GOT3 (cell line): ENCODE measurements at regions not wholly inside any gene's neighbourhood (a gene's known extent, or its start where the extent isn't known, plus 50 kb on each side); places are given as distances from the start of the nearest gene placed in this dataset.

ENCODE experiments used
- DNase-seq: peaks from one replicate; lab custom pipeline; 2025; ENCODE audit warnings: mixed read lengths; lab: John Stamatoyannopoulos, UW

DNA sequence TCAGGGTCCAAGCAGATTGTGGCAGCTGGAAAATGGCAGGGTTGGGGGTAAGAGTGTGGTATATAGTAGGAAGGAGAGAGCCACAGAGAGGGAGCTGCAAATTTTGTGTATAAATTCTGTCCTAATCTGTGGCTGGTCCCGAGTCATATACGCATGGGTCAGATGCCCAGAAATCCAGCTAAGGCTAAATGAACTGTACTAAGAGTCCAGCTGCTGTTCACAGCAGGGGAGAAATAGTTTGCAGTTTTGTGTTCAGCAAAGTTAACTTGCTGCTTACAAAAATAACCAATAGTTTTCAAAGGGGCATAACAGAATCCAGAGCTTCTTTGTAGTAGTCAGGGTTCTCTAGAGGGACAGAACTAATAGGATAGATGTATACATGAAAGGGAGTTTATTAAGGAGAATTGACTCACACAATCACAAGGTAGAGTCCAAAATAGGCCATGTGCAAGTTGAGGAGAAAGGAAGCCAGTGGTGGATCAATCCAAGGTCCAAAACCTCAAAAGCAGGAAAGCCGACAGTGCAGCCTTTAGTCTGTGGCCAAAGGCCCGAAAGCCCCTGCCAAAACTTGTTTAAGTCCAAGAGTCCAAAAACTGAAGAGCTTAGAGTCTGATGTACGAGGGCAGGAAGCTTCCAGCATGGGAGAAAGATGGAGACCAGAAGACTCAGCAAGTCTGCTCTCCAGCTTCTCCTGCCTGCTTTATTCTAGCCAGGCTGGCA lies 146.1 kb upstream of the KBTBD8 start:
- no peak for DNase-seq

DNA sequence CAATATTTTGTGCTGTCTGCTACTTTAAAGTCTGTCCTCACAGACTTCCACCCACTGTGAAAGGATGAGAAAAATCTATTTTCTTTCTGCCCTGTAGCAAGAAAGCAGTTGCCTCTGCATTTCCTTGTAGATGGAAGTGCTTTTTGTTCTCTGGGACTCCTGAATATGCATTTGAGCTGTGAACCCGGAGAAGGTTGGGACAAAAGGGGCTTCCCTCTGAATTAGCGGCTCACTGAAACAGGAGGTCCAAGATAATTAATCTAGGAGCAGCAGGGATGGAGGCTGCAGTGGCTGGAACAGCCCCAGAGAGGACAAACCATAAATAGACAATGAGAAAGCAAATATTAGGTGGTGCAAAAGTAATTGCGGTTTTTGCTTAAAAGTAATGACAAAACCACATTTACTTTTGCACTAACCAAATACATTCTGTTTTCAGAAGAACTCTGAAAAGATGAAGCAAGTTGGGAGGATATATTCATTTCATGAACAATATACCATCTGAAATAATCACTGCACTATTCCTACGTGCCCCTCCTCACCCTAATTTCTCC lies 143.4 kb upstream of the KBTBD8 start:
- no peak for DNase-seq

DNA sequence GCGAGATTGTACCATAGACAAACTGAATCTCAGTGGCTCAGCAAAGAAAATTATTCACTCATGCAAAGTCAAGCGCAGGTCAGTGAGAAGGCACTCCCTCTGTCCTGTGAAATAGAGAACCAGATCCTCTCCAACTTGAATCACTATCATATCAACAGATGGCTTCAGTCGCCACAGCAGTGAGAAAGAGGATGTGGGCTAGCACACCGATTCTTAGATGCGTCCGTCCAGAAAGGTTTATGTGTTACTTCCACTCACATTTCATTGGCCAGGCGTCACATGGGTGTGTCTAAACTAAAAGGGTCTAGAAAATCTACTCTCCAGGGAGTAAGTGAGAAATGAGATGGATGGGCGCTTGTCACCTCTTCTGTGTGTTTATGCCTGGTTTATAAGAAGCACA lies 141.6 kb upstream of the KBTBD8 start:
- no peak for DNase-seq

DNA sequence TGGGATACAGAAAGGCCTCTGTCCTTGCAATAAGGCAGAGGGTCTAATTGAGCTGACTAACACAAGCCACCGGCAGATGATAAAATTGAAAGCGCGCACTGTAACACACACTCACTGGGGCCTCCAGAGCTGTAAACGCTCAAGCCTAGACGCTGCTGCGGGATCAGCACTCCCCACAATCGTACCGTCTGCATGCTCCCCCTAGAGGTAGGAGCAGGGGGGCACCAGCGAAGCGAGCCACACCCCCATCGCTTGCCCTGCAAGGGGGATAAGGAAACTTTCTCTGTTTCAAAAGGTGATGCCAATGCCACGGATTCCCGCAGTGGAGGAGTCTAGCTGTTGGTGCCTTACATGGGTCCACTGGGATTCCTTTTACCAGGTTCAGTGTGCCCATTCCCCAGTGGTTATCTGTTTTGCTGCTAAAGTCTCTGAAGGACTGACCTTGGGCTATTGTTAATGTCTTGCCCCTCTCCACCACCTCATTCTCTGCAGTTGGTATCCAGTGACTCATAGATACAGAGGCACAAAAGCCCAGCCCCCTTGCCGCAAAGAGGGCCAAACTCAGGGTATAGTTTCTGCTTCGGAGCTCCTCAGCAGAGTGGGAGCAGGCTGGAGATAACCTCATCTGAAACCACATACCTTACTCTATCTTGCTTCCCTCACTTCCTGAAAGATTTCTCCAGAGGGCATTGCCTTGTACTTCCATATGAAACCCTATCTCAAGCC lies 139.3 kb upstream of the KBTBD8 start:
- no peak for DNase-seq

DNA sequence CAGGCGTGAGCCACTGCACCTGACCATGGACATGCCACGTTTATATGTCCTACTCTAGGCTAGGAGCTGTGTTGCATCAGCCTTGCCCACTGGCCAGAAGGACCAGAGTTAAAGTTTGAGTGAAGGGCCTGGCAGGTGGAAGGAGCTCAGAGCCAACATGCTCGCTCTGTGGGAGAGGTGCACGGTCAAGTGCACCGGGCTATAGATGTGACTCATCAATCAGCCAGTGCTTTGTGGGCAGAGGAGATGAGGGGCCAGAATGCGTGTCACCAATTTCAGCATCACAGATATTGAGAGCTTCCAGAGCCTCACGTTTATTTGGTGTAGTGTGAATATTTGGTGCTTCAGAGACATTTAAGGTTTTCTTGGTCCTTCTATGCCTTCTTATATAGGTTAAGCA lies 137.3 kb upstream of the KBTBD8 start:
- no peak for DNase-seq

DNA sequence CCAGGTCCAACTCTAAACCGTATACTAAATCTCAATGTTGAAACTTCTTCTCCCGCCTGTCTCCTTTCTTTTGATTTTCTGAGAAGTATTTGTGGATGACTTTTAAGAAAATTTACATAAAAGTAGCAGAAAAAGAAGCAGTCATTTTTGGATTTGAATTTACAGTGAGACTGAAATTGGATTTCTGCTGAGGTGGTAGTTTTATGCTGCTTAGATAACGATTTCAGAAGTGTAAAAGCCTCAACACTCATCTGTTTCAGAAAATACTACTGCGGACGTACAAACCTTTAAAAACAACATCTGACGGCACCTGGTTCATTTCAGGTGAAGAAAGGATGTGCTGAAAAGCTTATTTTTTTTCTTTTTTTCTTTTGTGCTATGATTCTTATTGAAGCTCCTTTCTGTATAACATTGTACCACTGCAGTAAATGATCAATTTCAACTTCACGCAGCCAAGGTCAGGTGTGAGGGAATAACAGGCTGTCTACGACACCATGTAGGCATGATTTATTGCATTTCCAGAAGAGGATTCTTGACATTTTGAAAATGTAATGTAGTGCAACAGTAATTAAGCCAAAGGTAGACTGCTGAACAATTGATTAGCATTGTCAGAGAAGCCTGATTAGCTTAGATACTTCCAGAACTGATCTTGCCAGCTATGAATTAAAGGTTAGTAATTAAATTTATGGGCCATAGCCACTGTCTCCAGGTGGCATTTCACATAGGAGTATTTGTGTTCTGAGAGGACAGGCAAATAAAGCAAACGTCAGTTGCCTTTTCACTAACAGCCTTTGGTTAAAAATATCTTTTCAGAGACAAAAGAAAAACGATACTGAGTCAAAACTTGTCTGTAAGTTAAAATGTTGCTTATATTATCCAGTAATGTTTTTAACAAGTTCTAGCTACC lies 134.6 kb upstream of the KBTBD8 start:
- DNase-seq: no peak

DNA sequence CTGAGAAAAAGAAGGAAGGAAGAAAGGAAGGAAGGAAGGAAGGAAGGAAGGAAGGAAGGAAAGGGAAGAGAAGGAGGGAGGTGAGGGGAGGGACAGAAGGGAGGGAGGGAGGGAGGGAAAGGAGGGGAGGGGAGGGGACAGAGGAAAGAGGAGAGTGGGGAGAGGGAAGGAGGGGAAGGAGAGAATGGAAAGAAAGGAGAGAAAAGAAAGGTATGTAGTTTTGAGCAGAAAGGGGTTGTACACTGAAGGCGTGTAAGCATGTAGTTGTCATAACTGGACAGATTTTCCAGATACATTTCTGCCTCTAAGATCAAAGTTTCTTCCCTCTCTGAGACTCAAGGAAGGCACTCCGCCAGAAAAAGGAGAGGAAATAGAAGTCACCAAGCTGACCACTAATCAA lies 113.4 kb upstream of the KBTBD8 start:
- no peak for DNase-seq

DNA sequence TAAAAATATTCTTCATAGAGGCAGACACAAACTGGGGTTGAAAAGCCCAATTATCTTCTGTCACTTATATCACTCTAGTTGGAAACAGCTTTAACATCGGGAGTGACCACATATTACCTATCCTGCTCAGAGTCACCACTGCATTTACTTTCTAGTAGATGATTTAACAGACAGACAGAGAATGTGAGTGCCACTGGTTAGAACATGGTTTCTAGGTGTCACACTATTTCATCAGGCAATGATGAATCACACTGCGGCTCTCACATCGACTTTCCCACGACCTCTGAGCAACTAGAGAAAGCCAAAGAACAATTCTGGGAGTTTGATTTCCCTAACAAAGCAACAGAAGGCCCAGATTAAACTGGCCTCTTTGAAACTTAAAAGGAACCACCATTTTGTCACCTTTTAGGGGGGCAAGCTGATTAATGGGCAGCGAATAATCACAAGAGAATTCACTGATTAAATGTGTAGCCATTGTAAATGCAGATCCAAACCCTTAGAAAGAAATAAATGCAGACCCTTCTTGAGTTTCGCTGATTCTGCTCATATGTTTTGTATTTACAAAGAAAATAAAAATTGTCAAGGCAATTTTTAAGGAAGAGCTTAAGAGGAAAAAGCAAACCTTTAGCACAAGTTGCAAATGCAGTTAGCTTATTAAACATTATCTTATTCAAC lies 112.6 kb upstream of the KBTBD8 start:
- DNase-seq: no peak

DNA sequence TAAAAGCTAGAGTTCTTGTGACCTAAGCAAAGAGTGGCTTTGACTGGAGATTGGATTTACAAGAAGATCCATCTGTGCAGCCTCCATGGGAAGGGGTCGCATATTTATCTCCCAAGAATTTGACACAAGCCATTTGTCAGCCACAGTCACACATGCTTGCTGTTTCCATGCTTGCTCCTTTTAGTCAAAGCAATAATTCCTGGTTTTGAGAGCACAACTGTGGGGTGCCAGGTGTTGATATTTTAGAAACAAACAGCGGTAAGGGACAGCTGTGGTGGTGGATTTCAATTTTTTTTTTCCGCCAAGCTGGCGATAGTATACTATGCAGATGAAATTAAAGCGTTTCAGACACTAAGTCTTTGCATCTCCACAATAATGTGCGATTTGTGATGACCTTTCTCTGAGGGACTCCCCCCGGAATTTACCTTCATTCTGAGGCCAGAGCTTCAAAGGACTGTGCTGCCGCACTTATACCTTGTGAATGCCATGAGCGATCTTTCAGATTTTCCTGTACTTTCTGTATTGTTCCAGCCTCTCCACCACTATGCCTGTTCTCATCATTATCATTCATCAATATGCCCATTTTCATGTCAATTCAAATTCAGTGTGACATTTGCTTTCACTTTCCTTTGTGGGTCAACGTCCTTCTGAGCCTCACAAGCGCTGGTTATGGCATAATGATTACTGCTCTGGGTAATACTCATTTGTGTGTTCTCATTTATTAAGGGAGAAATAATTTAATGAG lies 108.2 kb upstream of the KBTBD8 start:
- no peak for DNase-seq

DNA sequence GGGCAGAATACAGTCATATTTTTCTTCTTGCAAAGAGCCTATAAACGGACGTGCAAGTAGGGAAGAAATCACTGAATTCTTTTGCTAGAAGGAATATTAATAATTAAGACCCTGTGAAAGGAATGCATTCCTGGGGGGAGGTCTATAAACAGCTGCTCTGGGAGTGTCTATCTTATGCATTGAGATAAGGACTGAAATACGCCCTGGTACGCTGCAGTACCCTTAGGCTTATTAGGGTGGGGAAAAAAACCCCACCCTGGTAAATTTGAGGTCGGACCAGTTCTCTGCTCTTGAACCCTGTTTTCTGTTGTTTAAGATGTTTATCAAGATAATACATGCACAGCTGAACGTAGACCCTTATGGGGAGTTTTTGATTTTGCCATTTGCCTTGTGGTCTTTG lies 100.0 kb upstream of the KBTBD8 start:
- DNase-seq: no peak

DNA sequence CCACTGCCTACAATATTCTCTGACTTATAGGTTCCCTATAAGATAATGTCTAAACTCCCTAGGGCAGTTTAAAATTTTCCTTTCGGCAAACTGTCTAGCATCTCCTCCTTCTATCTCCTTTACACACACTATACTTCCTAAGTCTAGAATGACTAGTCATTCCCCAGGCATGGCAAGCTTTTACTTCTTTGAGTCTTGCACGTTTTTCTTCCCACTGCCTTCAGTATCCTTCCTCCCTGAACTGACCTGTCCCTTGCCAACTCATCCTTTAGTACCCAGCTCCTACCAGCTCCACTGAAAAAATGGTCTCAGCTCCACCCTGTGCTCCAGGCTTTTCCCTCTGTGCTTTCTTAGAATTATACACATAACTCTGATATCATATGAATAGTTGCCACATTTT lies 93.8 kb upstream of the KBTBD8 start:
- DNase-seq: no peak

DNA sequence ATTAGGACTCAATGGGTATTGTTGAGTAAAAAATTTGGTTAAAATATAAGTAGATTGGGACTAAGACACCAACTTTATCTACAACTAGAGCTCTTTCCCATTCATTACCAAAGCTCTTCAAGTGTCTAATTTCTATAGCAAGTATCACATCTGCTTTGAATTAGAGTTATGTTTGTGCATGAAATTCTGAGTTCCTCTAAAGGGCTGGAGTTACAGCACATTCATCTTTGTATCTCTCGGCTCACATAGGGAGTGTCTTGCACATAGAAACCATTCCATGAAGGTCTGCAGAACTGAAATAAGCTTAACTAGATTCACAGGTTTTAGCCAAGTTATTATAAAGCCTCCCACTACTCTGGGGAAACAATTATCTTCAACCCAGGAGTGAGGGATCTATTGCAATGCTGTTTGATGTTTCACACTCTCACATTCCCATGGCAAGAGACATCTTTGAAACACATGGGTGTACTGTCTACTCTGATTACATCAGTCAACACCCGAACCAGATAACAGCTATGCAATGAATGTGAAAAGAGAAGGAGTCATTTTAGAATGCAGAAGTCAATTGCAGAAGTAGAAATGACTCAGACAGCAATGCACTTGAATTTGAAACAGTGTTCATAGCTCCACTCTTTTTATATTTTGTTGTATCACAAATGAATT lies 93.1 kb upstream of the KBTBD8 start:
- DNase-seq: no peak

DNA sequence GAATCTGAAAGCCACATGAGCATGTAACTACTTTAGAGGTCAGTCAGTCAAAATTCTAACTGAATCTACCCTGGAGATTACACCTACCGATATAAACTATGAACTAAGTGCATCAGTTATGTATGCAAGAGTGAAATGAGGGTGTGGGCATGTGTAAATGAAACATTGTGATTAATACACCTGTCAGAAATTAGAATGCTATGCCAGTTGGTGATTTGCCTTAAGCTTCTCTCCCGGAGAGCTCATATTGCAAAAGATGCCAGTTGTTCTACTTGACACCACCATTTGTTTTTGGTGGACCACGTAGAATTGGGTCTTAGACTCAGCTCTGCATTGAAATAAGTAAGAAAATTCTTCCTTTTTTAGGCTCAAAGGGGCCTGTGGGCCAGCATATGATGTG lies 91.0 kb upstream of the KBTBD8 start:
- DNase-seq: no peak

DNA sequence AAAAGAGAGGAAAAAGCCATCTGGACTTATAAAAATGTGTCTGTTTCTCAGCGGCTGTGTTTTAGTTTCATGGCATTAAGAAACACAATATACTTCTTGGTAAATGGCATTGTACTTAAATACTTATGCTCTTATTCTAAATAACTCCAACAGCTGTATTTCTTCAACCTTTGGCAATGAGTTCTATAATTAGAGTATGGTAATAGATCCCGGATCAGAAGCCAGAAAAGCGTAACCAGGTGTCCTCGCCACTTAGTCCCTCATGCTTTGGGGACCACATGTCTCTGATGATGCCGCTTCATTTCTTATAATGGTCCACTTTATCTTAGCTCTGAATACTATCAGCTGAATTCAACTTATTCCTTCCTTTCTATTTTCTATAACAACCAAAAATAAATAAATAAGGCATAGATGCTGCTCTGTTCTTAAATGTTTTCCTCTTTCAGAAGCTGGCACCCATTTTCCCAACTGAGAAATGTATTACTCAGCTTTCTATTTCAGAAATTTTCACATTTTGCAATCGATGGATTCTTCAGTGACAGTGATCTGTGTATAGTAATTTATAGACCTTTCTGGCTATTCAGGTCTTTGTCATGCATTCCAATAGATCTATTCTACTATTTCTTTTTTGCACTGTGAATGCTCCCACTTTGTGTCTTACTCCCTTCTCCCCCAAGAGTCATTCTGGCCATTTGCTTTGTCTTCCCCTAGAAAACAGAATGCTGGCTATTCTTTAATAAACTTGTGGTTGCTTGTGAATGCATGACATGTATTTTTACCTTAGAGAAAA lies 87.6 kb upstream of the KBTBD8 start:
- DNase-seq: no peak

DNA sequence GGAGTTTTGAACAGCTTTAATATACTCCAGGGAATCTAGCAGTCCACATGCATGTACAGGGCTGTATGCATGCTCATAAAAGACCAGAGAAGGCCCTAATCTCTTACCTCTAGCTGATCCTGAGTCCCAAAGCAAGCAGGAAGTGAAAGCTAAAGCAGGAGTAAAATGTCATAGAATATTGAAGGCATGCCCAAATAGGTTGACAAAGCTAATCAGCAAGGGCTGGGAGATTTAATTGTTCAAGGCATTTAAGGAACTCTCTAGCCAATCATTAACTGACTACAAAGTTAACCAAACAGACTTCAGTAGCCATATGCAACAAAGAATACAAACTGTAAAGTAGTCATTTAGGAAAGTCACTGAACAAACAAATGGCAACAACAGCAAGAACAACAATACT lies 85.8 kb upstream of the KBTBD8 start:
- no peak for DNase-seq

DNA sequence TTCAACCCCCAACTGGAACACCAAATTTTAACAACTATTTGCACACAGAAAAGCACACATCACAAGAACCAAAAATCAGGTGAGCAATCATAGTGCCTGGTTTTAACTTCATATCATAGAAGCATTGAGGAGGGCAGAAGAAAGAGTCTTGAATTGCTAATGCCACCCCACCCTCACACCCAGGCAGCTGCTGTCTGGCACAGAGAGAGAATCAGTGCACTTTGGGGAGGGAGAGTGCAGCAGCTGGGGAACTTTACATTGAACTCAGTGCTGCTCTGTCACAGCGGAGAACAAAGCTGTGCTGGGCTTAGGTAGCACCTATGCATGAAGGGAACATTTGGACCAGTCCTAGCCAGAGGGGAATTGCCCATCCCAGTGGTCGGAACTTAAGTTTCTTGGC lies 76.0 kb upstream of the KBTBD8 start:
- no peak for DNase-seq

DNA sequence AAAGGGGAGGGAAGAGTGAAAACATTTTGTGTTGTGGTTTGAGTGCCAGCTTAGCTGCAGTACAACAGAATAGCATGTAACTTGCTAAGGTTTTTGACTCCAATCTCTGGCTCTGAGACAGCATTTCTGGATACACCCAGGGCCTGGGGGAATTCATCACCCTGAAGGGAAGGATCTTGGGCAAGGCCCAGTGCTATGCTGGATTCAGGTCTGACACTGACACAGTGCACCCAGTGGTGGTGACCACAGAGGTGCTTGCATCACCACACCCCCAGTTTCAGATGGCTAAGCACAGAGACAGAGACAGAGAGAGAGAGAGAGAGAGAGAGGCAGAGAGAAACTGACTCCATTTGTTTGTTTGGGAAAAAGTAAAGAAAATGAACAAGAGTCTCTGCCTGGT lies 74.1 kb upstream of the KBTBD8 start:
- DNase-seq: no peak

DNA sequence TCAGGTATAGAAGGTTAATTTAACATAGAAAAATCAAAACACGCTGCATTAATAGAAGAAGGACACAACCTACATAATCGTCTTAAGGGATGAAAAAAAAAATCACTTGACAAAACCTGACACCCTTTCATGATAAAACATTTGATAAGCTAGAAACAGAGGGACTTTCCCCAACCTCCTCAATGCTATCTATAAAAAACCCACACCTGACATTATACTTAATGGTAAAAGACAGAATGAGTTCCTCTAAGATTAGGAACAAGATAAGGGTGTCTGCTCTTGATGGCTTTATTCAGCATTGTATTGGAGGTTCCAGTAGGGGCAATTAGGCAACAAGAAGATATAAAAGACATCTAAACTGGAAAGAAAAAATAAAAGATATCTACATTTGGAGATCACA lies 69.9 kb upstream of the KBTBD8 start:
- no peak for DNase-seq

DNA sequence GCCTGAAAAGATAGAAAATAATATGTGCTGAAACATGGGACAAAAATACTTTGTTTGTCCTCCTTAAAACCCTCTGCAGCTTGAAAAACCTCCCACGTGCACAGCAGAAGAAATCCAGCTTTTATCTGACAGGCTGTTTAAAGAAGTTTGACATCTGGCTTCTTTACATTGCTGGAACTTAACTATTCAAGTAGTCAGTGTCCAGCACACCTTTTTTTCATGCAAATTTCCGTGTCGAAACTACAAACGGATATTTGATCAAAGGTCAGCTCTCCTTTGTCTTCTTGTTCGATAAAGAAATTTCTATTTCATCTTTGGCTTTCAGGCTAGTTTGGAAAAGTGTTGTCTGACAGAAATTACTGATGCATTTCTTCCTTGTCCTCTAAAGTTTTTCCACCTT lies 66.8 kb upstream of the KBTBD8 start:
- DNase-seq: no peak

DNA sequence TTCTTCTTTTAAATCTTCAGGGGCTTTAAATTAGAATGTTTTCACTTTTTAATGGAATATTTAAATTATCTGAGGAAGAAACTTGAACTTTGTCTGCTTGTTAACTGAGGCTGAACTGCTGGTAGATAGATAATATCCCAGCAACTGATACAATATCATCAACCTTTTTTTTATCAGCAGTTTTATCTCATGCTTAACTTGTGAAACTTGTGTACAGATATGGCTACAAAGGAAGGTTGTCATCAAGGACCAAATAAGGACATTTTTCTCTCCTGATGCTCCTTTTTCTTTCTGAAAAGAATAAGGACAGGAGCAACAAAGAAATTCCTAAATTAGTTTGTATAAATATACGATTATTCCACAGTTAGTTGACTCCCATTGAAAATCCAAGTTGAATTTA lies 66.4 kb upstream of the KBTBD8 start:
- DNase-seq: no peak
